ENCODE measurements at regions not wholly inside any gene's neighbourhood (a gene's known extent, or its start where the extent isn't known, plus 50 kb on each side); places are given as distances from the start of the nearest gene placed in this dataset.

DNA sequence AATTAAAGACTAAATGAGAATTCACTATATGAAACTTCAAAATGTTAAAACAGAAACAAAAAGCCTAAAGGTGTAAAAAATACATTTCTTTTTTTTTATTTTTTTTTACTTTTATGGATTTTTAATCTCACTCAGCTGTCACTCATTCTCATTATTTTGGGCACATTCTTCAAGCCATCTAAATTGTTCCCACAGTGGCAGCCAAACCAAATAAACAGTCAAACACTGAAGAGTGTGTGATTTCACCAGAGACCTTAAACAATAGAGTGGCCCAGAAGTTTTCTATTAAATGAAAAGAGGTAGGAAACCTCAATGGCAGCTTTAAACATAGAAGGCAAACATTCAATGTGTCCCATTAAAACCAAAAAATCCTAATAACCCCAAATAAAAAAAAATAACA is 616.1 kb downstream of the OTOL1 start:
- TF ChIP-seq EZH2 (conservative IDR thresholded peaks at IDR 0.05; ENCODE audit: low read depth, low read length) = no peak
- TF ChIP-seq NFYC (CRISPR knock-in tag; IDR thresholded peaks at IDR 0.05) = no peak

All from HepG2 (cell line).